ENCODE measurements at regions not wholly inside any gene's neighbourhood (a gene's known extent, or its start where the extent isn't known, plus 50 kb on each side); places are given as distances from the start of the nearest gene placed in this dataset.

DNA sequence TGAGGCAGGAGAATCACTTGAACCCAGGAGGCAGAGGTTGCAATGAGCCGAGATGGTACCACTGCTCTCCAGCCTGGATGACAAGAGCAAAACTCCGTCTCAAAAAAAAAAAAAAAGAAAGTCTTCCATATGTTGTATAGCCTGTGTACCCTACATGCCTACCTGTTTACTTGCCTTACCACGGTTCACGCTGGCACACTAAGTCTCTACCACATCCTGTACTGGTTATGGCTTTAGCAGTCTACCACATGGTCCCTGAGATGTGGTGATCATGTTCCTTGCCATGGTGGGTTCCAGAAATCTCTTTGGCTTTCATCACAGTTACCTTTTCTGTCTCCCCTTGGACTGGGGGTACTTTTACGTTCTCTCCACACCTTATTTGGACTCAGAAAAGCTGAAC lies 63.8 kb upstream of the TBC1D5 start (continued):
- TF ChIP-seq, protein P1, sequence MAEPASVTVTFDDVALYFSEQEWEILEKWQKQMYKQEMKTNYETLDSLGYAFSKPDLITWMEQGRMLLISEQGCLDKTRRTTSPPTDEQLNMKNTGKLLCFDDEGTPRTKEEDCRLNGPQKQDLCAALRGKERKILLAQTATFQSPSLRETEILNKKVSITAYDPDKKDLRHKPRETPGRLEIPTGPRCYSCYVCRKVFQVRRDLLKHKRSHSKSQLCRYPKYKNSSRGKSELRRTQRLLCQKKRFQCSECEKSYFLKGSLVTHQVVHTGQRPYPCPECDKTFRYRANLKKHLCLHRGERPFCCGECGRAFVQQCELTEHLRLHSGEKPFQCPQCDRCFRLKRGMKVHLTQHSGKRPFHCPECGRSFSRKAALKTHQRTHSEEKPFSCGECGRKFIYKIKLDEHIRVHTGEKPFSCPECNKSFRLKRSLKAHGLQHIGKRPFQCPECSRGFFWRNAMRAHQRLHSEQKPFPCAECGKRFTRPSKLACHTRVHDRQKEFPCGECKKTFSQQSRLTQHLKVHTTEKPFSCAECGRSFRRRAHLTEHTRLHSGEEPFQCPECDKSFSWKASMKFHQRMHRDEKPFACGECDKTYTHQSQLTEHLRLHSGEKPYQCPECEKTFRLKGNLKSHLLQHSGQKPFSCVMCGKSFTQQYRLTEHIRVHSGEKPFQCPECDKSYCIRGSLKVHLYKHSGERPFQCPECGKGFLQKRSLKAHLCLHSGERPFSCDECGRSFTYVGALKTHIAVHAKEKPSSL (CRISPR knock-in tag; conservative IDR thresholded peaks at IDR 0.05) = no peak

DNA sequence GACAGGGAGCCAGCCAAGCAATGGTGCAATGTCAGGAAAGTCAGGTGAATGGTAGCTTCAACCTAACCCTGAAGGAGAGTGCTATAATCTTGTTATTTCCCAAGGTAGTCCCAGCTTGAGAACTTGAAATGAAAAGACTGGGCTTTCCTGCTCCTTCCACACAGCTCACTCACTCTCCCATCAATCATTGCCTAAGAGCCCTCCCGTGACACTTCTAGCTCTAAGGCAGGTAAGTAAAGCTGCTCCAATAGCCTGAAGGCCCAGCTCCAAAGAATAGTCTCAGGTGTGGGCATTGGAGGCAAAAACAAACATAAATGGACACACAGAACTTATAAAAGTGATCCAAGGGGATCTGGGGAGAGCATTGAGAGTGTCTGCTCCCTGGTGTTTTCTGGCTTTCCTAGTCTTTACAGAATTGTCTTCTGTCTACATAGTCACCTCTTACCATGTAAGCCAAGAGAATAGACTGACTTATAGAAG lies 63.1 kb upstream of the TBC1D5 start:
- H3K4me3 Mint-ChIP-seq = no peak overlapping the region
- H3K27ac Mint-ChIP-seq = no peak overlapping the region
- H3K9me3 Mint-ChIP-seq = no peaks in the 10 kb centered on the region
- H3K36me3 Mint-ChIP-seq = no peaks in the 10 kb centered on the region
- ATAC-seq = no peak
- TF ChIP-seq, protein P2, sequence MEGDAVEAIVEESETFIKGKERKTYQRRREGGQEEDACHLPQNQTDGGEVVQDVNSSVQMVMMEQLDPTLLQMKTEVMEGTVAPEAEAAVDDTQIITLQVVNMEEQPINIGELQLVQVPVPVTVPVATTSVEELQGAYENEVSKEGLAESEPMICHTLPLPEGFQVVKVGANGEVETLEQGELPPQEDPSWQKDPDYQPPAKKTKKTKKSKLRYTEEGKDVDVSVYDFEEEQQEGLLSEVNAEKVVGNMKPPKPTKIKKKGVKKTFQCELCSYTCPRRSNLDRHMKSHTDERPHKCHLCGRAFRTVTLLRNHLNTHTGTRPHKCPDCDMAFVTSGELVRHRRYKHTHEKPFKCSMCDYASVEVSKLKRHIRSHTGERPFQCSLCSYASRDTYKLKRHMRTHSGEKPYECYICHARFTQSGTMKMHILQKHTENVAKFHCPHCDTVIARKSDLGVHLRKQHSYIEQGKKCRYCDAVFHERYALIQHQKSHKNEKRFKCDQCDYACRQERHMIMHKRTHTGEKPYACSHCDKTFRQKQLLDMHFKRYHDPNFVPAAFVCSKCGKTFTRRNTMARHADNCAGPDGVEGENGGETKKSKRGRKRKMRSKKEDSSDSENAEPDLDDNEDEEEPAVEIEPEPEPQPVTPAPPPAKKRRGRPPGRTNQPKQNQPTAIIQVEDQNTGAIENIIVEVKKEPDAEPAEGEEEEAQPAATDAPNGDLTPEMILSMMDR (IDR thresholded peaks at IDR 0.05) = no peak
- TF ChIP-seq, protein P3, sequence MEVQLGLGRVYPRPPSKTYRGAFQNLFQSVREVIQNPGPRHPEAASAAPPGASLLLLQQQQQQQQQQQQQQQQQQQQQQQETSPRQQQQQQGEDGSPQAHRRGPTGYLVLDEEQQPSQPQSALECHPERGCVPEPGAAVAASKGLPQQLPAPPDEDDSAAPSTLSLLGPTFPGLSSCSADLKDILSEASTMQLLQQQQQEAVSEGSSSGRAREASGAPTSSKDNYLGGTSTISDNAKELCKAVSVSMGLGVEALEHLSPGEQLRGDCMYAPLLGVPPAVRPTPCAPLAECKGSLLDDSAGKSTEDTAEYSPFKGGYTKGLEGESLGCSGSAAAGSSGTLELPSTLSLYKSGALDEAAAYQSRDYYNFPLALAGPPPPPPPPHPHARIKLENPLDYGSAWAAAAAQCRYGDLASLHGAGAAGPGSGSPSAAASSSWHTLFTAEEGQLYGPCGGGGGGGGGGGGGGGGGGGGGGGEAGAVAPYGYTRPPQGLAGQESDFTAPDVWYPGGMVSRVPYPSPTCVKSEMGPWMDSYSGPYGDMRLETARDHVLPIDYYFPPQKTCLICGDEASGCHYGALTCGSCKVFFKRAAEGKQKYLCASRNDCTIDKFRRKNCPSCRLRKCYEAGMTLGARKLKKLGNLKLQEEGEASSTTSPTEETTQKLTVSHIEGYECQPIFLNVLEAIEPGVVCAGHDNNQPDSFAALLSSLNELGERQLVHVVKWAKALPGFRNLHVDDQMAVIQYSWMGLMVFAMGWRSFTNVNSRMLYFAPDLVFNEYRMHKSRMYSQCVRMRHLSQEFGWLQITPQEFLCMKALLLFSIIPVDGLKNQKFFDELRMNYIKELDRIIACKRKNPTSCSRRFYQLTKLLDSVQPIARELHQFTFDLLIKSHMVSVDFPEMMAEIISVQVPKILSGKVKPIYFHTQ (CRISPR knock-in tag; IDR thresholded peaks at IDR 0.05) = no peak
- no peak for TF ChIP-seq CREB1 (CRISPR knock-in tag; IDR thresholded peaks at IDR 0.05)
- TF ChIP-seq, protein P4, sequence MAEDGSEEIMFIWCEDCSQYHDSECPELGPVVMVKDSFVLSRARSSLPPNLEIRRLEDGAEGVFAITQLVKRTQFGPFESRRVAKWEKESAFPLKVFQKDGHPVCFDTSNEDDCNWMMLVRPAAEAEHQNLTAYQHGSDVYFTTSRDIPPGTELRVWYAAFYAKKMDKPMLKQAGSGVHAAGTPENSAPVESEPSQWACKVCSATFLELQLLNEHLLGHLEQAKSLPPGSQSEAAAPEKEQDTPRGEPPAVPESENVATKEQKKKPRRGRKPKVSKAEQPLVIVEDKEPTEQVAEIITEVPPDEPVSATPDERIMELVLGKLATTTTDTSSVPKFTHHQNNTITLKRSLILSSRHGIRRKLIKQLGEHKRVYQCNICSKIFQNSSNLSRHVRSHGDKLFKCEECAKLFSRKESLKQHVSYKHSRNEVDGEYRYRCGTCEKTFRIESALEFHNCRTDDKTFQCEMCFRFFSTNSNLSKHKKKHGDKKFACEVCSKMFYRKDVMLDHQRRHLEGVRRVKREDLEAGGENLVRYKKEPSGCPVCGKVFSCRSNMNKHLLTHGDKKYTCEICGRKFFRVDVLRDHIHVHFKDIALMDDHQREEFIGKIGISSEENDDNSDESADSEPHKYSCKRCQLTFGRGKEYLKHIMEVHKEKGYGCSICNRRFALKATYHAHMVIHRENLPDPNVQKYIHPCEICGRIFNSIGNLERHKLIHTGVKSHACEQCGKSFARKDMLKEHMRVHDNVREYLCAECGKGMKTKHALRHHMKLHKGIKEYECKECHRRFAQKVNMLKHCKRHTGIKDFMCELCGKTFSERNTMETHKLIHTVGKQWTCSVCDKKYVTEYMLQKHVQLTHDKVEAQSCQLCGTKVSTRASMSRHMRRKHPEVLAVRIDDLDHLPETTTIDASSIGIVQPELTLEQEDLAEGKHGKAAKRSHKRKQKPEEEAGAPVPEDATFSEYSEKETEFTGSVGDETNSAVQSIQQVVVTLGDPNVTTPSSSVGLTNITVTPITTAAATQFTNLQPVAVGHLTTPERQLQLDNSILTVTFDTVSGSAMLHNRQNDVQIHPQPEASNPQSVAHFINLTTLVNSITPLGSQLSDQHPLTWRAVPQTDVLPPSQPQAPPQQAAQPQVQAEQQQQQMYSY (CRISPR knock-in tag; IDR thresholded peaks at IDR 0.05) = no peak
- TF ChIP-seq ZNF138 (CRISPR knock-in tag; conservative IDR thresholded peaks at IDR 0.05) = no peak
- TF ChIP-seq, protein P5, sequence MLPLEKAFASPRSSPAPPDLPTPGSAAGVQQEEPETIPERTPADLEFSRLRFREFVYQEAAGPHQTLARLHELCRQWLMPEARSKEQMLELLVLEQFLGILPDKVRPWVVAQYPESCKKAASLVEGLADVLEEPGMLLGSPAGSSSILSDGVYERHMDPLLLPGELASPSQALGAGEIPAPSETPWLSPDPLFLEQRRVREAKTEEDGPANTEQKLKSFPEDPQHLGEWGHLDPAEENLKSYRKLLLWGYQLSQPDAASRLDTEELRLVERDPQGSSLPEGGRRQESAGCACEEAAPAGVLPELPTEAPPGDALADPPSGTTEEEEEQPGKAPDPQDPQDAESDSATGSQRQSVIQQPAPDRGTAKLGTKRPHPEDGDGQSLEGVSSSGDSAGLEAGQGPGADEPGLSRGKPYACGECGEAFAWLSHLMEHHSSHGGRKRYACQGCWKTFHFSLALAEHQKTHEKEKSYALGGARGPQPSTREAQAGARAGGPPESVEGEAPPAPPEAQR (CRISPR knock-in tag; IDR thresholded peaks at IDR 0.05) = no peak
- TF ChIP-seq PRRX2 (CRISPR knock-in tag; IDR thresholded peaks at IDR 0.05) = no peak
- no peak for TF ChIP-seq SOX15 (CRISPR knock-in tag; IDR thresholded peaks at IDR 0.05)
- TF ChIP-seq JUN (CRISPR knock-in tag; IDR thresholded peaks at IDR 0.05) = no peak
- no peak for TF ChIP-seq ZNF219 (CRISPR knock-in tag; IDR thresholded peaks at IDR 0.05; ENCODE audit: borderline replicate concordance)
- TF ChIP-seq RELA (CRISPR knock-in tag; IDR thresholded peaks at IDR 0.05; ENCODE audit: borderline replicate concordance) = no peak
- TF ChIP-seq, protein P1 (CRISPR knock-in tag; conservative IDR thresholded peaks at IDR 0.05) = no peak
- TF ChIP-seq ZNF232 (CRISPR knock-in tag; IDR thresholded peaks at IDR 0.05) = no peak
- CTCF ChIA-PET = no interaction called here
- no peaks in the 10 kb centered on the region; the same call in 1 of the 2 replicates for H3K27me3 Mint-ChIP-seq (ENCODE audit: low read depth)
- no peak for DNase-seq (ENCODE audit: low spot score)
- POLR2A ChIA-PET = interaction anchor here (0.6 to 0.7 kb wide), 2 partner anchors 23 to 921 kb away, joined by 3 read pairs; no protein-coding TSS in a partner anchor
- H3K4me1 Mint-ChIP-seq = peaks cover 1% of the 10 kb centered on the region; the same call in 1 of the 2 replicates

Measured in WTC11 (cell line).